Choroid plexus epithelial cell (primary cell): ENCODE measurements at regions not wholly inside any gene's neighbourhood (a gene's known extent, or its start where the extent isn't known, plus 50 kb on each side); places are given as distances from the start of the nearest gene placed in this dataset.
"Not testable (repeated sequence)": the region's sequence is repeated elsewhere in the genome, so short reads cannot be mapped to it uniquely, and the experiment has no call there.

Experiments
- DNase-seq: peaks from one replicate; pipeline ENCODE4 v3.0.0-alpha.2; 2010; ENCODE audit warnings: low read depth
- H3K4me3 ChIP-seq: 2 replicates; pipeline ENCODE4 v1.5.1; 2011; ENCODE audit warnings: low read depth, mild to moderate bottlenecking, control low read depth, low read length, moderate library complexity
- CTCF ChIP-seq: conservative IDR thresholded peaks from 2 replicates; pipeline ENCODE4 v1.5.1; 2011; ENCODE audit warnings: low read depth, mild to moderate bottlenecking, control low read depth, inconsistent platforms, low read length, moderate library complexity

- no peak overlapping the region for H3K4me3 ChIP-seq
- TF ChIP-seq CTCF: no peak
- DNase-seq: no peak
Measured at GRCh38 chr15:96197721-96198120, 132.8 kb upstream of the NR2F2 start.

- DNase-seq: no peak
- no peak overlapping the region for H3K4me3 ChIP-seq
- TF ChIP-seq CTCF: no peak
Measured at GRCh38 chr15:96199111-96199510, 131.4 kb upstream of the NR2F2 start.

- H3K4me3 ChIP-seq: no peak overlapping the region
- TF ChIP-seq CTCF: no peak
- no peak for DNase-seq
Measured at GRCh38 chr15:96200357-96200967, 130.0 kb upstream of the NR2F2 start.

- TF ChIP-seq CTCF: no peak
- DNase-seq: no peak
- no peak overlapping the region for H3K4me3 ChIP-seq
Measured at GRCh38 chr15:96201696-96202095, 128.8 kb upstream of the NR2F2 start.

- not testable (repeated sequence) for DNase-seq
Measured at GRCh38 chr15:96205588-96205987, 124.9 kb upstream of the NR2F2 start.

GRCh38 chr15:96207377-96208006, 123.0 kb upstream of the NR2F2 start:
- peak; percentile 46 for DNase-seq
- no peak overlapping the region for H3K4me3 ChIP-seq

More at GRCh38 chr15:96205588-96205987, 124.9 kb upstream of the NR2F2 start:
- H3K4me3 ChIP-seq: not testable (repeated sequence)

GRCh38 chr15:96209285-96209735, 121.2 kb upstream of the NR2F2 start:
- DNase-seq: no peak
- TF ChIP-seq CTCF: no peak
- no peak overlapping the region for H3K4me3 ChIP-seq

More at GRCh38 chr15:96207377-96208006, 123.0 kb upstream of the NR2F2 start:
- TF ChIP-seq CTCF: no peak
